ENCODE measurements at regions not wholly inside any gene's neighbourhood (a gene's known extent, or its start where the extent isn't known, plus 50 kb on each side); places are given as distances from the start of the nearest gene placed in this dataset.
"Not testable (repeated sequence)": the region's sequence is repeated elsewhere in the genome, so short reads cannot be mapped to it uniquely, and the experiment has no call there.

GRCh38 chr4:160523231-160523630 lies 1420.4 kb downstream of the RAPGEF2 start:
- no peak for DNase-seq

- no peak for DNase-seq
Observed at GRCh38 chr4:160537681-160538080, 1434.8 kb downstream of the RAPGEF2 start.

- DNase-seq: no peak
Observed at GRCh38 chr4:160546201-160546600, 1443.3 kb downstream of the RAPGEF2 start.

- DNase-seq: not testable (repeated sequence)
Observed at GRCh38 chr4:160549951-160550519, 1447.2 kb downstream of the RAPGEF2 start.

- DNase-seq: no peak
Observed at GRCh38 chr4:160562661-160563060, 1459.8 kb downstream of the RAPGEF2 start.

- DNase-seq: no peak
Observed at GRCh38 chr4:160563552-160564282, 1460.8 kb downstream of the RAPGEF2 start.

- no peak for DNase-seq
Observed at GRCh38 chr4:160567634-160568033, 1464.8 kb downstream of the RAPGEF2 start.

GRCh38 chr4:160570271-160570670 lies 1467.4 kb downstream of the RAPGEF2 start:
- DNase-seq: no peak

GRCh38 chr4:160574272-160574671 lies 1471.4 kb downstream of the RAPGEF2 start:
- DNase-seq: not testable (repeated sequence)

- no peak for DNase-seq
Observed at GRCh38 chr4:160580581-160580980, 1477.7 kb downstream of the RAPGEF2 start.

GRCh38 chr4:160592258-160592657 lies 1489.4 kb downstream of the RAPGEF2 start:
- DNase-seq: no peak

GRCh38 chr4:160595646-160596045 lies 1492.8 kb downstream of the RAPGEF2 start:
- no peak for DNase-seq

GRCh38 chr4:160604541-160604940 lies 1501.7 kb downstream of the RAPGEF2 start:
- no peak for DNase-seq

GRCh38 chr4:160611181-160611580 lies 1508.3 kb downstream of the RAPGEF2 start:
- no peak for DNase-seq

- no peak for DNase-seq
Observed at GRCh38 chr4:160631044-160631443, 1528.2 kb downstream of the RAPGEF2 start.

- DNase-seq: no peak
Observed at GRCh38 chr4:160652790-160653189, 1511.0 kb downstream of the FSTL5 start.

- DNase-seq: no peak
Observed at GRCh38 chr4:160675550-160675949, 1488.2 kb downstream of the FSTL5 start.

- DNase-seq: no peak
Observed at GRCh38 chr4:160685729-160686128, 1478.1 kb downstream of the FSTL5 start.

GRCh38 chr4:160701671-160702070 lies 1462.1 kb downstream of the FSTL5 start:
- DNase-seq: no peak

GRCh38 chr4:160709026-160709425 lies 1454.8 kb downstream of the FSTL5 start:
- no peak for DNase-seq

- no peak for DNase-seq
Observed at GRCh38 chr4:160709546-160709945, 1454.3 kb downstream of the FSTL5 start.

- no peak for DNase-seq
Observed at GRCh38 chr4:160716551-160716950, 1447.2 kb downstream of the FSTL5 start.

- DNase-seq: no peak
Observed at GRCh38 chr4:160717848-160718247, 1446.0 kb downstream of the FSTL5 start.

GRCh38 chr4:160724063-160724462 lies 1439.7 kb downstream of the FSTL5 start:
- no peak for DNase-seq

- no peak for DNase-seq
Observed at GRCh38 chr4:160745126-160745525, 1418.7 kb downstream of the FSTL5 start.
